K562 (cell line): ENCODE measurements at regions not wholly inside any gene's neighbourhood (a gene's known extent, or its start where the extent isn't known, plus 50 kb on each side); places are given as distances from the start of the nearest gene placed in this dataset.

ENCODE experiments used
- CTCF ChIP-seq, 3 experiments: IDR thresholded peaks in 2 of 3; conservative IDR thresholded peaks in 1 of 3; 2 replicates each; pipeline ENCODE4 v1.5.1; 2011 to 2012; ENCODE audit warnings: low read length in 3 of 3, mild to moderate bottlenecking in 3 of 3, control low read depth in 2 of 3, improper control_type of control experiment in 1 of 3, inconsistent platforms in 1 of 3, low read depth in 1 of 3, mixed read lengths in 1 of 3, moderate library complexity in 1 of 3; ENCODE audit not compliant: insufficient read depth in 2 of 3
- EZH2 ChIP-seq: IDR thresholded peaks from 2 replicates; pipeline ENCODE4 v1.6.1; 2012; ENCODE audit warnings: low read depth, mild to moderate bottlenecking, inconsistent platforms, low read length, borderline replicate concordance
- SMAD3 ChIP-seq: fragments of 450-650 bp; formaldehyde crosslinking; conservative IDR thresholded peaks from 2 replicates; pipeline ENCODE4 v1.4.0; 2020; ENCODE audit warnings: mild to moderate bottlenecking
- ZFPM2 ChIP-seq: fragments of 250-450 bp; sonication (Bioruptor Pico); IDR thresholded peaks from 2 replicates; pipeline ENCODE4 v1.5.1; 2022; ENCODE audit warnings: mild to moderate bottlenecking
- ZNF124 ChIP-seq: sonication (generic); formaldehyde crosslinking; IDR thresholded peaks from 2 replicates; pipeline ENCODE4 v1.8.1; 2022; ENCODE audit warnings: missing genetic modification reagents
- ZNF184 ChIP-seq: sonication (generic); formaldehyde crosslinking; IDR thresholded peaks from 2 replicates; pipeline ENCODE4 v1.5.0; 2020; ENCODE audit warnings: missing genetic modification reagents

- no peak for TF ChIP-seq ZNF184 (CRISPR knock-in tag)
- TF ChIP-seq ZFPM2: no peak
- no peak for TF ChIP-seq SMAD3 (CRISPR knock-in tag)
- TF ChIP-seq EZH2: no peak
- no peak for TF ChIP-seq CTCF (IDR thresholded peaks at IDR 0.05 in 2 of 3, conservative IDR thresholded peaks at IDR 0.05 in 1 of 3; ENCODE audit: insufficient read depth in 2 of 3, low read depth in 1 of 3, low read length in 3 of 3)
- no peak for TF ChIP-seq ZNF124 (CRISPR knock-in tag)
These were observed 120.5 kb upstream of the WNT4 start for GRCh38 chr1:22263359-22263758.
